Breast epithelium (tissue), 4 donors: ENCODE measurements at regions not wholly inside any gene's neighbourhood (a gene's known extent, or its start where the extent isn't known, plus 50 kb on each side); places are given as distances from the start of the nearest gene placed in this dataset.

Experiments
- DNase-seq, 2 donors: peaks; one replicate each; pipeline ENCODE4 v3.0.0-alpha.2; 2019; ENCODE audit warnings: low spot score in 2 of 2
- H3K27ac ChIP-seq, 2 donors: fragments of 200-600 bp; sonication (generic) in 1 of 2; one replicate each; pipeline ENCODE4 v1.5.1; 2016 to 2019; ENCODE audit warnings: mild to moderate bottlenecking in 1 of 2
- H3K27me3 ChIP-seq, 2 donors: fragments of 200-600 bp; sonication (generic) in 1 of 2; one replicate each; pipeline versions ENCODE4 v1.5.1 to v1.6.0; 2017 to 2019; ENCODE audit warnings: control low read depth in 1 of 2, mild to moderate bottlenecking in 1 of 2
- H3K36me3 ChIP-seq: fragments of 200-600 bp; one replicate; pipeline ENCODE4 v1.5.1; 2019
- H3K4me1 ChIP-seq, 2 donors: fragments of 200-600 bp; sonication (generic); one replicate each; pipeline ENCODE4 v1.5.1; 2016 to 2019; ENCODE audit warnings: control low read depth in 1 of 2
- H3K4me3 ChIP-seq, 3 donors: fragments of 200-600 bp; sonication (generic); 1 replicate in 2 of 3; 2 replicates in 1 of 3; pipeline ENCODE4 v1.5.1; 2016 to 2019; ENCODE audit warnings: mild to moderate bottlenecking in 3 of 3, moderate library complexity in 2 of 3
- H3K9me3 ChIP-seq, 2 donors: fragments of 200-600 bp; sonication (generic) in 1 of 2; one replicate each; pipeline ENCODE4 v1.5.1; 2016 to 2019; ENCODE audit warnings: control low read depth in 1 of 2
- CTCF ChIP-seq, 3 donors: fragments of 450-650 bp; IDR thresholded peaks; one replicate each; pipeline ENCODE4 v1.5.1; 2016 to 2017; ENCODE audit warnings: antibody characterized with exemption in 3 of 3, mild to moderate bottlenecking in 3 of 3, moderate library complexity in 3 of 3
- POLR2A ChIP-seq: fragments of 450-650 bp; IDR thresholded peaks from one replicate; pipeline ENCODE4 v1.6.1; 2016; ENCODE audit warnings: antibody characterized with exemption, mild to moderate bottlenecking, moderate library complexity
- POLR2AphosphoS5 ChIP-seq, 3 donors: sonication (generic); formaldehyde crosslinking; IDR thresholded peaks; one replicate each; pipeline ENCODE4 v1.6.1; 2017; ENCODE audit warnings: antibody characterized with exemption in 3 of 3
- intact Hi-C: fragments of 100-400 bp; cut with DNase I; formaldehyde crosslinking; loops from one replicate; pipeline ENCODE4 v1.15.1; 2023; ENCODE audit warnings: low total_unique reads

- TF ChIP-seq POLR2A, result no peak
- TF ChIP-seq POLR2AphosphoS5 (IDR thresholded peaks at IDR 0.05), result peak in 1 of 3 donors; percentile 19
- DNase-seq, result peak in 1 of 2 donors; percentile 68
- H3K9me3 ChIP-seq, result no peaks in the 10 kb centered on the region
- no peaks in the 10 kb centered on the region for H3K27me3 ChIP-seq
- peak overlapping the region; percentile 71 to 82 for H3K27ac ChIP-seq
- no peaks in the 10 kb centered on the region for H3K4me1 ChIP-seq
- intact Hi-C loops, result no loop called here
- no peaks in the 10 kb centered on the region for H3K36me3 ChIP-seq
- H3K4me3 ChIP-seq, result no peak overlapping the region
Observed at GRCh38 chr2:23286758-23287704, 97.9 kb upstream of the KLHL29 start.

- Histone ChIP-seq H3K27ac (no peak overlapping the region), H3K27me3 (no peaks in the 10 kb centered on the region), H3K4me1 (peaks cover 0 to 4% of the 10 kb centered on the region in 2 donors), H3K4me3 (no peak overlapping the region), H3K36me3 (no peaks in the 10 kb centered on the region), H3K9me3 (no peaks in the 10 kb centered on the region)
- no peak for TF ChIP-seq POLR2AphosphoS5 (IDR thresholded peaks at IDR 0.05)
- no peak for TF ChIP-seq POLR2A
- no peak for TF ChIP-seq CTCF (IDR thresholded peaks at IDR 0.05)
- no peak for DNase-seq
- intact Hi-C loops, result no loop called here
Observed at GRCh38 chr2:23289671-23290070, 95.3 kb upstream of the KLHL29 start.

- intact Hi-C loops, result no loop called here
- peak in 2 of 3 donors; percentile 87 to 91 for TF ChIP-seq POLR2AphosphoS5 (IDR thresholded peaks at IDR 0.05)
- TF ChIP-seq POLR2A, result no peak
- TF ChIP-seq CTCF (IDR thresholded peaks at IDR 0.05), result no peak
- Histone ChIP-seq H3K27me3 (no peaks in the 10 kb centered on the region), H3K27ac (peak overlapping the region in 1 of 2 donors; percentile 30), H3K4me1 (peaks cover 0 to 4% of the 10 kb centered on the region in 2 donors), H3K4me3 (no peak overlapping the region), H3K9me3 (no peaks in the 10 kb centered on the region), H3K36me3 (no peaks in the 10 kb centered on the region)
- DNase-seq, result peak in 1 of 2 donors; percentile 45
Observed at GRCh38 chr2:23291239-23291638, 93.7 kb upstream of the KLHL29 start.

- no peak overlapping the region for H3K4me3 ChIP-seq
- H3K9me3 ChIP-seq, result no peaks in the 10 kb centered on the region
- H3K27me3 ChIP-seq, result no peaks in the 10 kb centered on the region
- no peaks in the 10 kb centered on the region for H3K36me3 ChIP-seq
- no peak for DNase-seq
- no peak for TF ChIP-seq POLR2A
- no peak for TF ChIP-seq CTCF (IDR thresholded peaks at IDR 0.05)
- TF ChIP-seq POLR2AphosphoS5 (IDR thresholded peaks at IDR 0.05), result no peak
- intact Hi-C loops, result no loop called here
- H3K27ac ChIP-seq, result peak overlapping the region in 1 of 2 donors; percentile 30
- peaks cover 0 to 4% of the 10 kb centered on the region in 2 donors for H3K4me1 ChIP-seq
Observed at GRCh38 chr2:23292024-23292423, 93.0 kb upstream of the KLHL29 start.

- peak overlapping the region in 1 of 2 donors; percentile 61 for H3K27ac ChIP-seq
- H3K9me3 ChIP-seq, result no peaks in the 10 kb centered on the region
- DNase-seq, result peak in 1 of 2 donors; percentile 59
- peak in 2 of 3 donors; percentile 15 to 56 for TF ChIP-seq POLR2AphosphoS5 (IDR thresholded peaks at IDR 0.05)
- no peak for TF ChIP-seq CTCF (IDR thresholded peaks at IDR 0.05)
- intact Hi-C loops, result no loop called here
- H3K36me3 ChIP-seq, result no peaks in the 10 kb centered on the region
- no peaks in the 10 kb centered on the region for H3K27me3 ChIP-seq
- H3K4me1 ChIP-seq, result peaks cover 0 to 4% of the 10 kb centered on the region in 2 donors
- no peak overlapping the region for H3K4me3 ChIP-seq
Observed at GRCh38 chr2:23293063-23293462, 91.9 kb upstream of the KLHL29 start.
